Stimulated activated naive CD8-positive, alpha-beta T cell treated with anti-CD3 and anti-CD28 coated beads, Interleukin-15, amount 100 ng/mL, for 72 hours (primary cell): ENCODE measurements at regions not wholly inside any gene's neighbourhood (a gene's known extent, or its start where the extent isn't known, plus 50 kb on each side); places are given as distances from the start of the nearest gene placed in this dataset.
A peak's percentile ranks its signal among the peaks of the same experiment; 100 is the strongest.
"Not testable (repeated sequence)": the region's sequence is repeated elsewhere in the genome, so short reads cannot be mapped to it uniquely, and the experiment has no call there.

Source experiments
- ATAC-seq: fragments of 150-1000 bp; cut with Tn5 transposase; 2 replicates; pipeline ENCODE4 v1.10.0; 2021; ENCODE audit warnings: mild to moderate bottlenecking, moderate library complexity
- DNase-seq, 2 donors: peaks; one replicate each; pipeline ENCODE4 v3.0.0; 2021 to 2022
- H3K27ac Mint-ChIP-seq, 2 donors: one replicate each; pipeline ENCODE4 v1.8.0; 2022; ENCODE audit warnings: mild to moderate bottlenecking in 2 of 2, mixed read lengths in 2 of 2, moderate library complexity in 2 of 2
- H3K27me3 Mint-ChIP-seq: one replicate; pipeline ENCODE4 v1.8.0; 2022; ENCODE audit warnings: mixed read lengths
- H3K4me1 Mint-ChIP-seq: one replicate; pipeline ENCODE4 v1.8.0; 2022; ENCODE audit warnings: mild to moderate bottlenecking, mixed read lengths
- H3K4me3 Mint-ChIP-seq, 2 donors: one replicate each; pipeline ENCODE4 v1.8.0; 2022; ENCODE audit warnings: mild to moderate bottlenecking in 2 of 2, mixed read lengths in 2 of 2, moderate library complexity in 1 of 2
- H3K9me3 Mint-ChIP-seq, 2 donors: one replicate each; pipeline ENCODE4 v1.8.0; 2022; ENCODE audit warnings: mixed read lengths in 2 of 2

DNA sequence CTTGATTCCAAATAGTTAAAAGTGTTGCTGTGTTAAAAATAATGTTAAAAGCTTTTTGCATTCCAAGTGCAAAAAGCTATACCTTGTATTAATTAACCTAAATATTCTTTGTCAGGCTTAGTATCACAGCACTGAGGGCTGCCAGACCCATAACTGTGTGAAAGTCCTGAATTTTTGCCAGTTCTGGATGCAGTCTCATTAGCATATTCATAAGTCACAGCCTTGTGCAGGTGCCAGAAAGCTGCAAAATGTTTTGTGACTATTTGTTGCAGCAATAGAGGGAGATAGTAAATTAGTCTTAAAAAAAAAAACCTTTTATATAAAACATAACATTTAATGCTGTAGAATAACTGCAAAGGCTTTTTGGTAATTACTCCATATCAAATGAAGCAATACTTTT, 56.6 kb downstream of the SLITRK1 start:
- H3K27ac Mint-ChIP-seq = no peak overlapping the region
- no peak for ATAC-seq
- no peak overlapping the region for H3K4me3 Mint-ChIP-seq
- DNase-seq = no peak
- no peaks in the 10 kb centered on the region for H3K27me3 Mint-ChIP-seq
- no peaks in the 10 kb centered on the region for H3K4me1 Mint-ChIP-seq
- no peaks in the 10 kb centered on the region for H3K9me3 Mint-ChIP-seq

DNA sequence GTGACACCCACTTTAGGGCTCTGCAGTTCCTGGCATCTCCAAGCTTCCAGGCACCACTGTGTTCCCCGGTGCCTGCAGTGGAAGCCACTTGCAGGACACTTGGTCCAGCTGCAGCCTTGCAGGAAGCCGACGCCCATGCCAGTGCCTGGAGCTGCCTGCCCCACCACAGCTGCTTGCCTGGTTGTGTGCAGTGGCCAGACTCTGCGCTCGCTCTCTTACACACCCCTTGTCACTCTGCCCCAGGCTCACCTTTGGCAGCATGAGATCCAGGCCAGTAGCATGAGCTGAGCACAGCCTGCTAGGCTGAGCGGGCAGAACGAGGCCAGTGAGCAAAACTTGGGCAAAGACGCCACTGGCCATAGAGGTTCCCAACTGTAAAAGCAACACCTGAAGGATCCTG, 57.7 kb downstream of the SLITRK1 start:
- no peaks in the 10 kb centered on the region for H3K27me3 Mint-ChIP-seq
- H3K4me1 Mint-ChIP-seq = no peaks in the 10 kb centered on the region
- H3K4me3 Mint-ChIP-seq = no peak overlapping the region
- no peak overlapping the region for H3K27ac Mint-ChIP-seq
- DNase-seq (no peak), ATAC-seq (no peak)
- H3K9me3 Mint-ChIP-seq = no peaks in the 10 kb centered on the region

DNA sequence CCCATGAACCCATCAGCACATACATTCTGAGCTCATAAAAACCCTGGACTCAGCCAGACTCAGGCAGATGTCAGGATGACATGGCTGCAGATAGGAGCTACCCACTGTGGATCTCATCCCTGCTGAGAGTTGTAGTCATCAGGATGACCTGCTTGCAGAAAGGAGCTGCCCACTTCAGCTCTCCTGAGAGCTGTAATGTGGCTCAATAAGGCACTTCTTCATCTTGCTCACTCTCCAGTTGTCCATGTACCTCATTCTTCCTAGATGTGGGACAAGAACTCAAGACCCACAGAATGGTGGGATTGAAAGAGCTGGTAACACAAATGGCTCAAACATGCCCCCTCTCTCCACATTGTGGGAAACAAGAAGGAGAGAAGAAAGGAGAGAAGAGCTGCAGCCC, 58.2 kb downstream of the SLITRK1 start:
- ATAC-seq = no peak

DNA sequence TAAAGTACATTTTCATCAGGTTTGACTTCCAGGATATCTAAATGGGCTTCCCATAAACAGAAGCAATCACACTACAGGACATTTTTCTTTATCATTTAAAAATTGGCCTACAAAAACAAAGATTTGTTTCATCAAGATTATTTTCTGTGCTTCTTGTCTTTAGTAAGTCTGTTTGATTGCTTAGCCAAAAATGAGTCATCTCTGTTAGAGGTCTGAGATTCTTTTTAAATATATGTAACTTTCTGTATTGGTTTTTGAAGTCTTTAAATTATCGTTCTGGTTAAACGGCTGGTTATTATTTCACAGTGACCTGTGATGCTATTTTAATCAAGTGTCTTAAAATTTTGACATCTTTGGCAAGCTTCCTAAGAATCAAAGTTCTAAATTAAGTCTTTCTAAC, 62.7 kb downstream of the SLITRK1 start:
- no peaks in the 10 kb centered on the region for H3K27me3 Mint-ChIP-seq
- DNase-seq = no peak
- H3K4me3 Mint-ChIP-seq = no peak overlapping the region
- H3K4me1 Mint-ChIP-seq = no peaks in the 10 kb centered on the region
- no peak for ATAC-seq
- peaks cover 5 to 9% of the 10 kb centered on the region in 2 donors for H3K9me3 Mint-ChIP-seq
- no peak overlapping the region for H3K27ac Mint-ChIP-seq

More for the DNA sequence above, 58.2 kb downstream of the SLITRK1 start:
- Mint-ChIP-seq H3K4me3 (no peak overlapping the region), H3K9me3 (peaks cover 0 to 3% of the 10 kb centered on the region in 2 donors), H3K27me3 (no peaks in the 10 kb centered on the region), H3K4me1 (no peaks in the 10 kb centered on the region), H3K27ac (no peak overlapping the region)
- DNase-seq = no peak

DNA sequence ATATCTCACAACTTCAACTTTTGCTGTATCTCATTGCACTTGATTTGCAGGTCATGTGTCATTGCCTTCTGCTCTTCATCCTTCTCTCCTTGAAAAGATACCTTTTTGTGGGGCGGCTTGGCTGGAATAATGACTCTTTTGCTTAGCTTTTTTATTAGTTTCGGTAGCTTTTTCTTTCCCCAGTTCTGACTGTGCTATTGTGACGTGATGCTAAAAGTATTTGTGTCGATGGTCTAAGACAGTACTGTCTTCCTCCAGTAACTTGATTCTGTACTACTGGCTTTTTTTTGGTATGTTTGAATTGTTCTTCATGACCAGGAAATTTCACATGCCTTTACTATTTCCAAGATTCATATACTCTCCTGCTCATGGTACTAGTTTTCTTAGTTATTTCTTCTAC, 63.1 kb downstream of the SLITRK1 start:
- Mint-ChIP-seq H3K4me1 (no peaks in the 10 kb centered on the region), H3K4me3 (no peak overlapping the region), H3K9me3 (peaks cover 5 to 9% of the 10 kb centered on the region in 2 donors), H3K27ac (no peak overlapping the region), H3K27me3 (no peaks in the 10 kb centered on the region)
- DNase-seq (no peak), ATAC-seq (no peak)

DNA sequence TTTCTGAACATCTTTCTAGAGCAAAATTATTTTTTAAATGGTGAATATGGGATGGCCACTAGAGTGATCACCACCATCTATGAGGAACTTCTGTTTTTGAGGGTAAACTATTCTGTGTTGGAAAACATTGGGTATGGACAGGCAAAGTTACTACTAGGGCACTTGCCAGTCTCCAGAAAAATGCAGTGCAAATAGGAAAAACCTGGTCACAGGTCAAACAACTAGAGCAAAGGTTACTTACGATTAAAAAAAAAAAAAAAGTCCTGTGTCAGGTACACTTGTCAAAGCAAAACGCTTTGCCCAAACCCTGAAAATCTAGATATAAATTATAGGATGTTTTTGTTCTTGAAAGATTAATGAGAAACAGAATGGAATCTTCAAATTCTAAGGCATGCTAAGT, 66.2 kb downstream of the SLITRK1 start:
- Mint-ChIP-seq H3K9me3 (peaks cover 5 to 9% of the 10 kb centered on the region in 2 donors), H3K4me1 (no peaks in the 10 kb centered on the region), H3K27me3 (no peaks in the 10 kb centered on the region), H3K27ac (no peak overlapping the region), H3K4me3 (no peak overlapping the region)
- no peak for ATAC-seq
- no peak for DNase-seq

DNA sequence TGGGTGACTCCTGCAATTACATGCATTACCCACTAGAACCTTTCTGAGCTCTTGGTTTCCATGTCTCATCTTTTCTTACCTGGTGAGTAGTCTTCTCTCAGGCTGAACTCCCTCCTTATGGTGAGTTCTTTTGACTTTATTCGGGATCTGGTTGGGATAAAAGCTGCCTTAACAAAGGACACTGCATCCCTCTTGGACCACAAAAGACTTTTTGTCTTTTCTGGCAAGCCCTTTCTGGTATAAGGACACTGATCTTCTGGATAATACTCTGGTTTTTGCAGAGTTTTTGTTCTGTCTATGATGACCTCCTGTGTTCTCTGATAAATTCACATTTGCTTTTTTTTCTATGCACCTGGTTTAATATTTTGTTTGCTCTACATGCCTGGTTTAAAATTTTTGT, 66.7 kb downstream of the SLITRK1 start:
- ATAC-seq (no peak), DNase-seq (no peak)
- H3K9me3 Mint-ChIP-seq = peaks cover 5 to 9% of the 10 kb centered on the region in 2 donors
- no peak overlapping the region for H3K4me3 Mint-ChIP-seq
- H3K27ac Mint-ChIP-seq = no peak overlapping the region
- no peaks in the 10 kb centered on the region for H3K4me1 Mint-ChIP-seq
- no peaks in the 10 kb centered on the region for H3K27me3 Mint-ChIP-seq

DNA sequence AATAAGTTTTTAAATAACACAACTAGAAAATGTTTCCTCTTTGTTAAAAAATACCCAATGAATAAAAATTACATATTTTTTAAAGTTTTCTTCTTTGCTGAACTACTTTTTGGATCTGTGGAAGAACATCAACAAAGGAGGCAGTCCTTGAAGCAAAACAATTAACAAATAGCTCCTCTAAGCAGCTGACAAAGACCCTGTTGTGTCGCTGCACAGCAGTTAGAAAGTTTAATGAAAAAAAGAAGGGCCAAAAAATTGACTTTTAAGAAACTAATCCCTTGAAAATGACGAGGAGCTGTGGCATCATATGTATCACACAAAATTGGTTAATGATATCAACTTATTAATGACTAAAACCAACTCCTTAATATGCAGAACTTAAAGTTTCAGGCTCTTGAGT, 72.1 kb downstream of the SLITRK1 start:
- ATAC-seq = no peak
- H3K9me3 Mint-ChIP-seq = no peaks in the 10 kb centered on the region
- H3K4me3 Mint-ChIP-seq = no peak overlapping the region
- H3K27me3 Mint-ChIP-seq = no peaks in the 10 kb centered on the region
- no peaks in the 10 kb centered on the region for H3K4me1 Mint-ChIP-seq
- DNase-seq = no peak
- H3K27ac Mint-ChIP-seq = no peak overlapping the region

DNA sequence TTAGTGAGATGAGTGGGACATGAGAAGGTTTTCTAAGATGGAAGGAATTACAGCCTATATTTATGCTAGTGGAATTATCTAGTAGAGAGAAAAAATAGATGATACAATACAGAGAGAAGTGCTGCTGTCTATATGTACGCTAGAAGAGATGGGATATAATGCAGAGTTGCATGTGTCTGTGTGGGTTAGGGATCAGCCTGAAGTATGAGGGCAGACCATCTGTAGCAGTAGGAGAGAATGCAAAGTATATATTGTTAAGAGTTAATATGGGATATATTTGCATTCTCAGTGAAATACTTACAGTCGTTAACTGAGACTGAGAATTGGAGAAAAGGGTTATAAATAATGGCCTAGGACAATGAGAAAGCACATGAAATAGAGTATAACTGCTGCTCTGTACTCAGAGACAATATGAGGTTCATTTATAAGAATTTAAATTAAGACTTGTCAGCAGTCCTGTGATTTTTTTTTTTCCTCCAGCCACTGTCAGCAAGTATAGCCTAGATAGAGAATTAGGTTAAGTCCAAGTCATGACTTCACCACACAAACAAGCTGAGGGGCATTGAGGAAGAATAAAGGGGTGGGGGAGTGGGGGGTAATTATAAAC, 77.8 kb downstream of the SLITRK1 start:
- ATAC-seq (no peak), DNase-seq (no peak)
- no peaks in the 10 kb centered on the region for H3K27me3 Mint-ChIP-seq
- H3K27ac Mint-ChIP-seq = peak overlapping the region in 1 of 2 donors; percentile 28
- no peaks in the 10 kb centered on the region for H3K4me1 Mint-ChIP-seq
- no peaks in the 10 kb centered on the region for H3K9me3 Mint-ChIP-seq
- no peak overlapping the region for H3K4me3 Mint-ChIP-seq

DNA sequence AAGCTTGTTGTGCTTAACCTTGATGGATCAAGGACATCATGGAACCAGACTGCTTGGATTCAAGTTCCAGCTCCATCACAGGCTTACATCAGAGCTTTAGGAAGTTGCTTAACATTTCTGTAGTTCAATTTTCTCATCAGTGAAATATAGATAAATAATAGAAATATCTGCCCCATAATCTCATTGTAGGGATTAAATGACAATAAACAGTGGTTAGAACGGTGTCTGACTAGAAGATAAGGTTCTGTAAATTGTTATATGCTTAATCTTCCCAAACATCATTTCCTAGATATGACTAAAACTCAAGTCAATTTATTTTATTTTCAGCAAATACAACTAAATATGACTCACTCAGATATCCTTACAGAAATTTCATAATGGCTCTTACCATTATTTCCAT, 83.5 kb downstream of the SLITRK1 start:
- Mint-ChIP-seq H3K27ac (no peak overlapping the region), H3K27me3 (no peaks in the 10 kb centered on the region), H3K9me3 (no peaks in the 10 kb centered on the region), H3K4me1 (no peaks in the 10 kb centered on the region), H3K4me3 (no peak overlapping the region)
- no peak for ATAC-seq
- no peak for DNase-seq

DNA sequence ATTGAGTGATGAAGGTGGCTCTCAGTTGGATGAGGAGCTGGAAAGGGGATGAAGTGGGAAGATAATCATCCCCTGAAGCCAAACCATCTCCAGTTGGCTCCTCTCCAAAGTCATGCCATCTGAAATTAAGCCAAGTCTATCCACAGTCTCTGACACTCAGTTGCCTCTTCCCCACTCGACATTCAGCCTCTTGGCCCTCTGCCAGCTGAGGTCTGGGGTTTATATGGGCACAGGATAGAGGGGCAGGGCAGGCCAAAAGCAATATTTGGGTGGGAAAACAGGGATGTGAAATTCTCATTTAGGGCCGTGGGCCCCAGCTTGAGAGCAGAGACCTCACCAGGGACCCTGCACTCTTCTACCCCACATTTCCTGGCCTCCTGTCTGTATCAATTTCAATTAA, 85.9 kb downstream of the SLITRK1 start:
- Mint-ChIP-seq H3K4me3 (no peak overlapping the region), H3K9me3 (no peaks in the 10 kb centered on the region), H3K27ac (no peak overlapping the region), H3K27me3 (no peaks in the 10 kb centered on the region), H3K4me1 (no peaks in the 10 kb centered on the region)
- ATAC-seq = no peak
- no peak for DNase-seq

DNA sequence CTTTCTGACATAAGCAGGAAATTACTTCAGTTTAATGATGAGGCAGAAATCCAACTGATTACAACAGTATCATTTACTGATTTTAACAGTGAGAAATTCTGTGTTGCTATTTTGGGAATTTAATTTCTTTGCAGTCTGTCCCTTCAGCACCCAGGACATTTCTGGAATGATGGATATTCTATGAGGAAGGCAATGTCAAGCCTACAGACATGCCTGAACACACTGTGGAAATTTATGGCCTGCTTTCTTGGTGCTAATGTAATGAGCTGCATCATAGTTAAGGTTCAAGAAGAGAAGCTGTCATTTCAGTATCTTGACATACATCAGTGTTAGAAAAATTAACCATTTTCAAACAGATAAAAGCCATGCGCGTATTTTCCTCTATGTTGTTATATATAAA, 87.7 kb downstream of the SLITRK1 start:
- Mint-ChIP-seq H3K27me3 (no peaks in the 10 kb centered on the region), H3K27ac (no peak overlapping the region), H3K9me3 (no peaks in the 10 kb centered on the region), H3K4me1 (no peaks in the 10 kb centered on the region), H3K4me3 (no peak overlapping the region)
- ATAC-seq (no peak), DNase-seq (no peak)

DNA sequence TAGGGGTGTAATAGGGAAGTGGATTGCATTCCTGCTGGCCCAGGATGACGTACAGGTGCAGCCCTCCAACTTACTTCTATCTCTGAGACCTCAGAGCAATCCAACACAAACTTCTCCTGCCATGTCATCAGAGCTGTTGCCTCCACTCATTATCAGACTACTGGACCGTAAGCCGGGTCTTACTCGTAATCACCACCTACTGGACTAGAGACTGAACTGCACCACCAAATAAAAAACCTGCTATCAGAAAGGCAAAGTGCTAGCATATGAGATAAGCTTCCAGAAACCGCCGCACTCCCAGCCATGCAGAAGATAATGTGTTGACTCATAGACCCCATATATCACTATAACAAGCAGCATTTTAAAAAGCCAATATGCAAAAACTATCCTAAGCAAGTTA, 102.0 kb downstream of the SLITRK1 start:
- H3K27me3 Mint-ChIP-seq = no peaks in the 10 kb centered on the region
- no peak overlapping the region for H3K4me3 Mint-ChIP-seq

DNA sequence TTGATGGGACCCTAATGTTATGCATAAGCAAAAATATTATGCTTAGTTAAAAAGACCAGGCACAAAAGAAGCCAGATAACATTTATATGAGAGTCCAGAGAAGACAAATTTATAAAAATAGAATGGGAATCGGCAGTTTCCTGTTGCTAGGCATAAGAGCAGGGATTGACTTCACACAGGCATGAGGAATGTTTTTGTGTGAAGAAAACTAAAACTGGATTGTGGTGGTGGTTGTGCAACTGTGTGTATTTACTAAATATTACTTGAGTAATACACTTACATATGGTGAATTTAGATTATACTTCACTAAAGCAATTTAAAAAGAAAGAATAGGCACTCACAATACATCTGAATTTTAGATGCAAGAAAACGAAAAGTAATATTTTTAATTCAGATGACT, 108.3 kb downstream of the SLITRK1 start:
- H3K4me1 Mint-ChIP-seq = no peaks in the 10 kb centered on the region
- no peaks in the 10 kb centered on the region for H3K9me3 Mint-ChIP-seq
- DNase-seq (no peak), ATAC-seq (no peak)
- H3K27me3 Mint-ChIP-seq = no peaks in the 10 kb centered on the region
- H3K27ac Mint-ChIP-seq = no peak overlapping the region
- H3K4me3 Mint-ChIP-seq = no peak overlapping the region

More for the DNA sequence above, 102.0 kb downstream of the SLITRK1 start:
- H3K9me3 Mint-ChIP-seq = peaks cover 0 to 7% of the 10 kb centered on the region in 2 donors
- ATAC-seq (no peak), DNase-seq (no peak)
- no peak overlapping the region for H3K27ac Mint-ChIP-seq
- H3K4me1 Mint-ChIP-seq = no peaks in the 10 kb centered on the region

DNA sequence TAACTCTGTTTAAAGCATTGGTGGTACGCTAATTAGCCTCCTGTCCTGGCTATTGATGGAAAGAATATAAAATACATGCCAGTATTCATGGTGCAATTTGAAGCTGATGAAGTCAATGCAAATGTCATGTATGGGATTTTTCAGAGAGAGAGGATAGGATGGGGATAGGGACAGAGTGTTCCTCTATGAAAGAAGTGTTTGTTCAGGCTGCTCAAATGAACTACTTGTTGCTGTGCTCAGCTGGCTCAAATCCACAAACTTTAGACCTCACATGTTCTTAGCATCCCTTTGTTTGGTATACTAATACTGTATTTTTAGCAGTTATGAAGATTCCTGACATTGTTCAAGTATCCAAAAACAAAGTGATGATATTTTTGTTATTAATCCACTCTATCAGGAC, 116.5 kb downstream of the SLITRK1 start:
- H3K27ac Mint-ChIP-seq = no peak overlapping the region
- H3K27me3 Mint-ChIP-seq = no peaks in the 10 kb centered on the region
- H3K9me3 Mint-ChIP-seq = peaks cover 0 to 5% of the 10 kb centered on the region in 2 donors
- DNase-seq = no peak
- no peak overlapping the region for H3K4me3 Mint-ChIP-seq
- no peak for ATAC-seq
- H3K4me1 Mint-ChIP-seq = no peaks in the 10 kb centered on the region

DNA sequence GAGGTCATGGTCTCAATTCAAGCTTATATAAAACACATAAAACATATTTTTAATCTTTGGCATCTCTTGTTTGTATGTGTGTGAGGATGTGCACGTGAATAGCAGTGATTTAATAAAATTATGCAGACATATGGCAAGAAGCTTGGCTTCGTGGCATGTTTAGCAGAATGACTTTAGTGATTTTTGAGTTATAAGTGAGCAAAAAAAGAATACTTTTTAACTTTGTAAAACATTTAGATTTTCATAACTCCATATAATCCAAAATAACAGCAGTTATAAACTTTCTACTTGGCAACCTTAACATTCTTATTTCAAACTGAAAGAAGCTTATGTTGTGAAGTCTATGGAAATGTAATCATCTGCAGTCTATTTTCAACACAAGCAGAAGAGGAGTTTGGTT, 120.6 kb downstream of the SLITRK1 start:
- ATAC-seq (no peak), DNase-seq (no peak)
- peaks cover 6 to 9% of the 10 kb centered on the region in 2 donors for H3K9me3 Mint-ChIP-seq
- H3K27me3 Mint-ChIP-seq = no peaks in the 10 kb centered on the region
- H3K4me3 Mint-ChIP-seq = no peak overlapping the region
- no peak overlapping the region for H3K27ac Mint-ChIP-seq
- no peaks in the 10 kb centered on the region for H3K4me1 Mint-ChIP-seq

DNA sequence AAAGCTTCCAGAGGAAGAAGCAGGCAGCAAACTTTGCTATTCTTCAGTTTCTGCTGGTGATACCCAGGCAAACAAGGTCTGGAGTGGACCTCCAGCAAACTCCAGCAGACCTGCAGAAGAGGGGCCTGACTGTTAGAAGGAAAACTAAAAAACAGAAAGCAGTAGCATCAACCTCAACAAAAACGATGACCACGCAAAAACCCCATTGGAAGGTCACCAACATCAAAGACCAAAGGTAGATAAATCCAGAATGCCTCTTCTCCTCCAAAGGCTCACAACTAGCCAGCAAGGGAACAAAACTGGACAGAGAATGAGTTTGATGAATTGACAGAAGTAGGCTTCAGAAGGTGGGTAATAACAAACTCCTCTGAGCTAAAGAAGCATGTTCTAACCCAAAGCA, 127.1 kb downstream of the SLITRK1 start:
- DNase-seq, H3K4me3 Mint-ChIP-seq, H3K27ac Mint-ChIP-seq, ATAC-seq, H3K4me1 Mint-ChIP-seq, H3K27me3 Mint-ChIP-seq: not testable (repeated sequence)
- H3K9me3 Mint-ChIP-seq = peaks cover 18 to 21% of the 10 kb centered on the region in 2 donors
